Stimulated activated CD4-positive, alpha-beta T cell treated with anti-CD3 and anti-CD28 coated beads, TNF-alpha, amount 100 ng/mL, for 24 hours (primary cell): ENCODE measurements at regions not wholly inside any gene's neighbourhood (a gene's known extent, or its start where the extent isn't known, plus 50 kb on each side); places are given as distances from the start of the nearest gene placed in this dataset.

Source experiments
- DNase-seq, 3 experiments: peaks; one replicate each; pipeline ENCODE4 v3.0.0-alpha.2; 2020; ENCODE audit warnings: low read depth in 3 of 3

DNA sequence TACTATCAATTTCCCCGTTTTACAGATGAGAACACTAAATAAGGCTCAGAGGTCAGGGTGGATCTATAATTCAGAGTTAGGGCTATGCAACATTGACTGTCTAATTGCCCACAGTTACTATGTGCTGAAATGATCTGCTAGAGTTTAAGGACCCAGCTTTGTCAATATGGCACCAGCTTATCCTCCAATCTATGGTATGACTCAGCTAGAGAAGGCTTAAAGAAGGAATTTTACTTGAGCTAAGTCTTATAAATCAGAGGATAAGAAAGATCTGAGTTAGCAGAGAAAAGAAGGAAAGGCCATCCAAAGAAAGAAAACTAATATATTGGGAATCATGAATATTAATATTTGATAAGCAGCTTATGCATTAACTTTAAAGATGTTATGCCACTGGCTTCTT lies 78.1 kb downstream of the ASB9 start:
- DNase-seq: no peak

DNA sequence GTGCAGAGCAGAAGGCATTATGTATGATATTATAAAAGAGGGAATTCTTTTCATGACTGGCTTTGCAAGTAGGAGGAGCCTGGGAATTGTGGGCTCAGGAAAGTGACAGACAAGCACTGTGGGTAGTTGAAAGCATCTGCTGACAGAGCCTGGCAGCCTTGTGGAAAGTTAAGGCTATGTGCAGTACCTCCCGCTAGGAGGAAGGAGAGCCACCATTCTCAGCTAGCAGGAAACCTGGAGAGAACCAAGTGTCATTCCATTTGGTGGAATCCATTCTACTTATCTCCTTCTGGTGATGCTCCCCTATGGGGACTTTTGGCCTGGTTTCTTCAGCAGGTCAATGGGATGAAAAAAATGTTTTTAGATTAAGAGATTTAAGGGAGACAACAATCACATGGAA lies 81.8 kb downstream of the ASB9 start:
- DNase-seq: no peak

DNA sequence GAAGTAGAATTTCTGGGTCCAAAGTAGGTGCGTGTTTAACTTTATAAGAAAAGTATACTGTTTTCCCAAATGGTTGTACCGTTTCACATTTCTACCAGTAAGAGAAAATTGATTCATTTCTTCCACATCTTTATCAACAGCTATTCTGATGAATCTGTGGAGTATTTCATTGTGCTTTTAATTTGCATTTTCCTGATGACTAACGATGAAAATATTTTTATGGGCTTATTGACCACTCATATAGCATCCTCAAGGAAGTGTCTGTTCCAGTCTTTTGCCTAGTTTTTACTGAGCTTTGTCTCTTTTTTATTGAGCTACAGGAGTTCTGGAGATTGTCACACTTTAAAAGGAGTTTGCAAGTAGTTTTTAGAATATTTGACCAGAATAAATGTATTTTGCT lies 92.6 kb downstream of the ASB9 start:
- no peak for DNase-seq

DNA sequence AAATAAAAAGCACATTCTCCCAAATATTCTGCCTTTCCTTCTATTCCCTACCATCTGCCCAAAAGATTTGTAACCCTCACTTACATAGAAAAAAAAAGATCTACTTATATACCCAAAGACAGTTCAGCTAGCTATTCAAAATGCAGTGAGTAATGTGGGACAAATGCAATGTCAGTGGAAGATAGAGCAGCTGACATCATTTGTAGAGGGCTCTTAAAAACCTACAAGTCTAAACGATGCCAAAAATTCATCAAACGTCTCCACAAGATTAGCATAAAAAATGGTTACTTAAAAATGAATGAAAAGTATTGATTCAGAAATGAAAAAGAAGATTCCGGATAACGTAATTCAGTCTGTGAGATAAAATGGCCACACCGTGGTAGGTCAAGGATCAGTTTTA lies 96.5 kb downstream of the ASB9 start:
- DNase-seq: no peak

DNA sequence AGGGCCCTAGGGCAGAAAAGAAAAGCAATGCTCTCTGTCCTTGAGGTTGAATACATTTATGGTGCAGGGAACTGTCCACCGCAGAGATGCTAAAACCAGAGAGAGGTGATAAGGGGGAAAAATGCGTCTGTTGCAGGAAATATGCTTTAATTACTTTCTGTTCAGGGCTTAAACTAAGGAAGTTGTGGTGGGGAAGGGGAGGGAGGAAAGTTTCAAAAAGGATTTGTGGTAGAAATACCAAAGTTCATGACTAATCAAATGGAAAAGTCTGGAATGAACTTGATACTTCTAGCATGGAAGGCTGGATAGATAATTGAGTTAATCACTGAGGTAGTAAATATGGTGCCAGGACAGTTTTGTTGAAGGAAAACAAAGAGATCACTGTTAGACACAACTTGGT lies 99.0 kb downstream of the ASB9 start:
- DNase-seq: no peak

DNA sequence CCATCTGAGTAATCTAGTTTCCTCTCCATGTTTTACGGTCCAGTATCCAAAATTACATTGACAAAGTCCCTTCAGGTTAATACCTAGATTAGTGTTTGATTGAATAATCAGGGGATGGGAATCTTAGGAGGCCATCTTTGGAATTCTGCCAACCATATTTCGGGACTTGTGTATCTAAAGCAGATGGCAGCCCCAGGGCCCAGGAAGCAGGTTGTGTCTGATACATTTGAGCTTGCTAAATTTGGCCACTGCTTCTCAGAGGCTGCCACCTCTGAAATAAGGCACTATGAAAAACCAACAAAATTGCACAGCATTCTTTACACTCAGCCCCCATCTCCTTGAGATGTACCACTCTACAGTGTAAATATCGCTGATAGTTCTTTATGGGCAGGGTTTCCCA lies 102.1 kb downstream of the ASB9 start:
- DNase-seq: no peak

DNA sequence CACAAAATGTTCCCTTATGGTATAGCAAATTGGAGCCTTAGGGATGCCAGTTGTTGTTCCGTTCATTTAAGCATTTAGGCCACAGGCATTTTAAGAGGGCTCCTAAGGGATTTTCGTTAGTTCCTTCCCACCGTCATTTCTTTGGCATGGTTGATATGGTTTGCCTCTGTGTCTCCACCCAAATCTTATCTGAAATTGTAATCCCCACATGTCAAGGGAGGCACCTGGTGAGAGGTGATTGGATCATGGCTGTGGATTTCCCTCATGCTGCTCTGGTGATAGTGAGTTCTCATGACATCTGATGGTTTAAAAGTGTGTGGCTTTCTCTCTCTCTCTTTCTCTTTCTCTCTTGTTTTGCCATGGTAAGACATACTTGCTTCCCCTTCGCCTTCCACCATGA lies 104.1 kb downstream of the ASB9 start:
- no peak for DNase-seq

DNA sequence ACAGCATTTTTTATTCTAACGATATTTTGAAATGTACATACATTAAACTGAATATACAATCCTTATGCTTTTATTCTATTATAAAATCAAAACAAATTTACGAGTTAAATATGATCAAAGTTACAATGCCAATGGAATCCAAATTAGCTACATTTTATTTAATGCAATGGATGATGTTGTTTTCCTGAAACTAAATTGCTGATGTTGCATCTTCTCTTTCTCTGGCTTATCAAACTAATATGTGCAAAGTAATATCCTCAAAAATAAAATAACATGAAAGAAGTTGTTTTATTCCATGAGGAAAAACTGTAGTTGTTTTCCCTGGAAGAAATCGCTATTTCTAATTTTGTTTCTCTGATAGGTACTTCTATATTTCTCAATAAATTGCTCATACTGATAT lies 106.8 kb downstream of the ASB9 start:
- no peak for DNase-seq

DNA sequence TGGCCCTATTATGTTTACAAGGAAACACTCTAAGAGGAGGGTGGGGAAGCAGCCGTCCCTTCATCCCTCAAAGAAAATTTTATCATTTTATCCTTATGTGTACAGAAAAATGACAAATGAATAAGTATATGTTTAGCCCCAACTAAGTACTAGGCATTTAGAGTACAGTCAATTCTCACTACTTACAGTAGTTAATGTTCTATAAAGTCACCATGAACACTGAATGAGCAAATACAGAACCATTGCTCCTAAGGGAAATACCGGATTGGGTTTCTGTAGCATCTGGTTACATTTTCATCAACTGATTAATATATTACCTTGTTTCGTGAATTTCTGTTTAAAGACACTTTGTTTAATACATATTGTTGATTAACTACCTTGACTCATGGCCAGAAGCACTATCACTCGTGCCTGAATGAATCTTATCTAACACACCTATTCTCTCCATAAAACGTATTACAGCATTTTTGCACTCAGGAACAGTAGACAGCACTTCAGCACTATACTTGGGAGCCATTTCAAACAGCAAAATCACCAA lies 109.3 kb downstream of the ASB9 start:
- no peak for DNase-seq

DNA sequence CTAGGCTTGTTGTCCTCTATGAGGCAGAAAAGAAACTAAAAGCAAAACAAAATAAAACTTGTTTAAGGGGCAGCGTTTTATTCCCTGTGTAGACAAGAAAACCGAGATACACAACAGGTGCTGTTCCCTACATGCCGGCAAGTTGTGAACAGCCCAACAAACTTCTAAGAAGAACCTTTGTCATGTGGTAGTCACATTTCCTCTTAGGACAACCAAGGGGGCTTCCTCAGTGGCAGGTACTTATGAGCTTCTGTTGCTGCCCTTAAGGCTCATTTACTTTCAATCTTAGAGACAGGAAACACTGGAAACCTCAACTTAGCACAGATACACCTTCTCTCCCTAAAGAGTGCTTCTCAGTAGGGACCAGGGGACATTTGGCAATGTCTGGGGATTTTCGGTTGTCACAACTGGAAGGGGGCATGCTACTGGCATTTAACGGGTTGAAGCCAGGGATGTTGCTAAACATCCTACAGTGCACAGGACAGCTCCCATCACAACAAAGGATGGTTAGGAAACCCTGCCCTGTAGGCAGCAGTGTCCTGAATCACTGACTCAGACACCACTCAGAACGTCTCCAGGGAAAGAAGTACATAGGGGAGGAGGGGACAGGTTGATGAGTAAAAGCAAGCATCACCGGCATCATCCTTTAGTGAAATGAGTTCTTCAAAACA lies 111.0 kb downstream of the ASB9 start:
- DNase-seq: no peak

DNA sequence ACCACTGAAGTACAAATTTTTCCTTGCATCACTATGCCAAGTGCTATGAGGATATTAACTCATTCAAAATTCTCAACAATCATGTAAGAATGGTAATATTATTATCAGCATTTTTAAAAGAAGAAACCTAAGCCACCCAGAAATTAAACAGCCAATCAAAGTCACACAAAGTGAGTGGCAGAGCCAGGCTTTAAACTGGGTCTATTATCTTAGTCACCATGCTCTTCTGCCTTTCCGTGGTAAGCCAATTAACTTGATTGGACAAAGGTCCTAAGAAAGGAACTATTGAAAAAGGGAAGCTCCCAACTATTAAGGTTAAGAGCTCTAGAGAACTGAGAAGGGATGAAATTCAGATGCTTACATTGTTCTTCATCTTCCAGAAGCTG lies 111.5 kb downstream of the ASB9 start:
- no peak for DNase-seq

DNA sequence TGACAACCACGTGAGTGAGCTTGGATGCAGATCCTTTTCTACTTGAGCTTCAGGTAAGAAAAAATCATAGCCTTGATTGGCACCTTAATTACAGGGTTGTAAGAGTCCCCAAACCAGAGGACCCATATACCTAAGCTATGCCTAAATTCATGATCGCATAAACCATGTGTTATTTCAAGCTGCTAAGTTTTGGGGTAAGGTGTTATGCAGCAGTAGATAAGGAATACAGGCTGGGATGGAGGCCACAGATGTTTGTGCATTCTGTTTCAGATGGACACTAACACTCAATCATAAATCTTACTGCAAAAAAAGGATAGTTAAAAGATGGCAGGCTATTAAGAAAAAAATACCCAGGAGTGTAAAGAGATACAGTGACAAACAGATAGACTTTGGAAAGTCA lies 112.3 kb downstream of the ASB9 start:
- DNase-seq: no peak

DNA sequence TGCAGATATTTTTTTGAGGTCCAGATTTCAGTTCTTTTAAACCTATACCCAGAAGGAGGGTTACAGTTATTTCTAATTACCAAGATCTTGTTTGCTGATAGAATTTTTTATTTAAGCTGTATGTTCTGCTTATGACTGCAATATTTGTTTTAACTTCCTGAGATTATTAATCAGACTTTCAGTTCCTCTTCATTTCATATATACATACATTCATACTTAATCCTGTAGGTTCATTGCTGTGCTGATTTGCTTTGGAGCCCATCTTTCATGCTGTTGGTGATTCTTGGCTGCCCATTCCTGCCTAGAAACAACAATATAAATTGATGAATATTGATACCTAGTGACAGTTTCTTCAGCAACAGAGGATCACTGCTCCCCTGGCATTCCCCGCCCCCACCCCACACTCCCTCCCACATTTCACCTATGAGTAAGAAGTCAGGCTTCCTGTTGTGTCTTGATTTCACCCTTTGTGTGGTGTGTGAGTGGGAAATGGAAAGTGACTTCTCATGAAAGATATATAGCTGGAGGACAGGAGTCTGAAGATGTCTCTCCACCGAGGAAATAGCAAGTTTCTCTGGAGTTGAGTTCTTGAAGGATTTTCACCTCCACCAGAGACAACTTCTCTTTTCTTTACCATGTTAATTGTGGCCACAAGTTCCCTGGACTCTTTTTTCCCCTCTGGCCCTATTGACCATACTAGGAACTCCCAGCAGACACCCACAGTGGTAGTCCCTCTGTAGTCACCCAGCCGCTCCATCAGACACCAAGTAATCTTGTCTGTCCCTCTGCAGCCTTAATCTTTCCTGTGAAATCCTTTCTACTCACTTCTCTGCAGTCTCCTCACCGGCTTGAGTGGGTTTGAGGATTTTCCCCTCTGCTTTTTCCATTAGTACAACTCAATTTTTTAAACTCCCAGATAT lies 118.4 kb downstream of the ASB9 start:
- DNase-seq: peak in 1 of 3 experiments; percentile 40

DNA sequence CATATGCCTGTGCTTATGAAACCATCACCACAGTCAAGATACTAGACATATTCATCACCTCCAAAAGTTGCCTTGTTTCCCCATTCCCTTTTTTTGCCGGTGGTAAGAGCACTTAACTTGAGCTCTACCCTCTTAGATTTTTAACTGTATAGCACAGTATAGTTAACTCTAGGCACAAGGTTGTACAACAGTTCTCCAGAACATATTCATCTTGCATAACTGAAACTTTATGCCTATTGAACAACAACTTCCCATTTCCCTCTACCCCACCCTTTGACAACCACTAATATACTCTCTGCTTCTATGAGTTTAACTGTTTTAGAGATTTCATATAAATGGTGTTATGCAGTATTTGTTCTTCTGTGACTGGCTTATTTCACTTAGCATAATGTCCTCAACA lies 119.3 kb downstream of the ASB9 start:
- DNase-seq: no peak

DNA sequence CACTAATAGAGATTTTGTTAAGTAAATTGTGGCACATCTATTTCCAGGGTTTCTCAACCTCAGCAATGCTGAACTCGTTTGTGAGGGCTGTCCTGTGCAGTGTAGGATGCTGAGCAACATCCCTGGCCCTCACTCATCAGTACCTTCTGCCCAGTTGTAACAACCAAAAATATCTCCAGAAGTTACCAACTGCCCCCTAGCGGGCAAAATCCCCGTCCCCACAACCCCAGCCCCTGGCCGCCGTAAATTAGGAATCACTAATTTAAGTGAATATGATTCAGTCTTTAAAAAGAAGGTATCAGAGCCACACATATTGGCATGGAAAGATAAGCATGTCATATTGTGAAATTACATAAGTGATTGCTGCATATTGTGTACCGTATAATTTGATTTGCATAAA lies 123.4 kb downstream of the ASB9 start:
- peak in 1 of 3 experiments; percentile 17 for DNase-seq

DNA sequence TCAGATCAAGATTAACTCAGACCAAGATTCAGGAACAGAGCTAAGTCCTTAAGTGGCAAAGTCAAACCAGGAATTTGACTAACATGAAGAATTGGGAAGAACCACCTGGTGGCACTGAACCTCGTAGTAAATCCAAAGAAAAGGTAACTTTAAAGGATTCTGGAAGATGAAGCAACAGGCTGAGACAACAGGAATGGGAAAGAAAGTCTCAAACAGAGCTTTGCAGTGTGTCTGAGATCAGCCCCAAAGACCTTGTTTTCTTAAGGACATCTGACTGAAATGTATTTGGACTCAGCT lies 126.1 kb downstream of the ASB9 start:
- DNase-seq: no peak

DNA sequence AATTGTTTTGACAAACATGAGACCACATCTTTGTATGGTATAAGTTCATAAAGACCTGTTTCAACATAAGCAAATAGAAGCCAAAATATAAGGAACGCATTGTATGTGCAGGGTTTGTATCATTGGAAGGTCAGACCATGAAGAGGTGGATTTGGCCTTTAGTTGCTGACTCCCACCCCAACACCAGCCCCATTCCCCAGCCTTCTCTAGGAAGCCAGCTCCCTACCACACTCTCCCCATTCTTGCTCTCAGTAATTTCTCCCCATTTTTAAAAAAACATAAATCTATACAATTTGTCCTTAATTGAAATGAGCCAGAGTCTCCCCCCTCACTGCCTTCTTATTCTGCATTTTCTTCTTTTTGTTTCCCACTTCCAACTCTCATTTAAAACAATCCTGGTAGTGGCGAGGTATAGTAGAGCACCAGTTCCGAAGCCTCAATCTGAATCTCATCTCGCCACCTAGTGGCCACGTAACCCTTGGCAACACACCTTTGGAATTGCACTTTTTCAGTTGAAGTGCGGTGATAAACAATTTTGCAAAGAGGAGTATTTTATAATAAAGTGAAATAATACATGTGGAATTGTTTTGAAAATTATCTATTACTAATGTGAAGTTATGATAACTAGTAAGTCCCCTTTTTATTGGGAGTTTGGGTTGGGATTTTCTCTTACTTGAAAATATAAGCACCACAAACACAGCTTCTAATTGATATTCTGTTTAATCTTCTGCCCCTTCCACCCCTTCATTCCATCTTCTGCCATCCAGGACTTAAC lies 126.6 kb downstream of the ASB9 start:
- peak in 1 of 3 experiments; percentile 33 for DNase-seq

DNA sequence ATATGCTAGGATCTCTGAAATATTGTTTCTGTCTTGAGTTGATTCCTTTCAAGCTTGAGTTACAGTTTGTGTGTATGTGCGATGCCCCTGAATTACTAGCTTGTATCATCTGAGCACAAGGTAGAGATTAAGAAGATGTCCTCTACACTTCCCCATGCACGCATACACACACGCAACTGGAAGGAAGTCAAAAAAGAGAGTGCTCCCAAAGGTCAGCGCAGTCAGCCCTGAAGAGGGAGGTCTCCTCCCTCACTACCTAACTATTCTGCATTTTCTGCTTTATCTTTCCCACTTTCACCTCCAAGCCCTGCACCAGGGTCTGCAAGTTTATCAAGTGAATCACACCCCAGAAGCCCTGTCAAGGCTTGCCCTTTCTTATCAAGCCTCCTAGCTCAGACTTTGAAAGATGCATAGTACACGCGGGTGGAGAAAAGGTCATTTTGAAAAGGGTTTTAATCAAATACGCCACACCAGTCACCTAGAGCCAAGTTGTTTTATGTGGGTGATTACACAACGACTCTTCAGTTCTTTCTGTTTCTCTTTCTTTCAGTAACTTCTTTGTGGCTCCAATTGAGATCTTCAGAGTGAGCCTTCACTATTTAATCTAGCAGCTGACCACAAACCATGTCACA lies 127.7 kb downstream of the ASB9 start:
- DNase-seq: no peak

DNA sequence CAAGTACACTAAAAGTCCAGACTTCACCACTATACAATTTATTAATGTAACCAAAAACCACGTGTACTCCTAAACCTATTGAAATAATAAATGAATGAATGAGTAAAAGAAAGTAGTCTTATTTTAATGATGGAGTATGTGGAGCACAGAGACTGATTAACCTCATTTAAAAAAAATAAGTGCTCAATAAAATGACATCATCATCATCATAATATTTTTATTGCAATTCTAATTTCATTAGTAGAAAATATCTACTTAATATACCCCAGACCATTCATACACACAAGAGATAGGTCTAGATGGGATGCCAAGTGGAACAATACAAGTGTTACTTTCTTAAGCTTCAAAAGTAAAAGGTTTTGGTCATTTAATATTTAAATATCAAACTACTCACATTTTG lies 133.1 kb downstream of the ASB9 start:
- no peak for DNase-seq

DNA sequence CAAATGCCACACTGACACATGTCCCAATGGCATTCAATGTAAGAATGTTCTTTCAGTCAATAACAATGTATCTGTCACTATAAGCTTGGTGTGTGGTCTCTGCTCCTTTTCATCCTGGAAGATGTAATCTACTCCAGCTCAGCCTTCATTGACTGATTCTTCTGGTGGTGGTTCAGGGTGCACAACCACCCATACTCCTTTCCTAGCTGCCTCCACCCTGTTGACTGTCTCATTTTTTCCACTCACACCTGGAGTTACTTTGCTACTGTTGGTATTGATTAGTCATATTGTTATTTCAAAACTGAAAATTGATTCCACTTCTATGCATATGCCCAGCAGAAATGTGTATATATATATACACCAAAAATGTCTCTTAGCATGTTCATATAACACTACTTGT lies 140.5 kb downstream of the ASB9 start:
- DNase-seq: no peak

DNA sequence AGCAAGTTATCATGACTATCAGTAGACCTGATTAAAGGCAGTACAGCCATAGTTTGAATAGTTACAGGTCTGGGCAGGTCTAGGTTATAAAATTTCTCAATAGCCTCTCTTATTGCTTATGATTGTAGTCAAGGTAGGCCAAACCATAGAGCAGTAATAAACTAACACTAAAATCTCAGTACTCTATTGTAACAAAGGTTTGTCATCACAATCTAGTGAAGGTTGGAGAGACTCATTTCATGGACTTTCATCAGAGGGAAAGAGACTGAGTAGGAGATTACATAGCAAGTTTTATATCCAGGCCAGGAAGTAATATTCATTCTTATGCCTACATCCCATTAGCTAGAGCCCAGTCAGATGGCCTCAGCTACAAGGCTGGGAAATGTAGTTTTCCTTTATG lies 141.0 kb downstream of the ASB9 start:
- no peak for DNase-seq

DNA sequence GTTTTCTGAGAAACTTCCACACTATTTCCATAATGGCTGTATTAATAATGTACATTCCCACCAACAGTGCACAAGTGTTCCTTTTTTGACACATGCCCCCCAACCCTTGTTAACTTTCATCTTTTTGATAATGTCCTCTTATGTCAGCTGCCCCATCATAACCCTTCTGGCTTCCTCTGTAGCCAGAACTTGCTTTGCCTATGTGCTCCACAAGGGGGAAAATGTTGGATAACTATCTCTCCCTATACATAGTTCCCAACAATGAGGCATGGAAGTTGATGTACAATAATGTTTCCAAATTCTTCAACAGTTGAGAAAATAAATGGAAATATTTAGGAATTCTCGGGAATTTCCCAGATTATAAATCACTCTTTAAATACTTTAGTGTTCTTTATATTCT lies 142.9 kb downstream of the ASB9 start:
- no peak for DNase-seq
